ENCODE measurements at regions not wholly inside any gene's neighbourhood (a gene's known extent, or its start where the extent isn't known, plus 50 kb on each side); places are given as distances from the start of the nearest gene placed in this dataset.

DNA sequence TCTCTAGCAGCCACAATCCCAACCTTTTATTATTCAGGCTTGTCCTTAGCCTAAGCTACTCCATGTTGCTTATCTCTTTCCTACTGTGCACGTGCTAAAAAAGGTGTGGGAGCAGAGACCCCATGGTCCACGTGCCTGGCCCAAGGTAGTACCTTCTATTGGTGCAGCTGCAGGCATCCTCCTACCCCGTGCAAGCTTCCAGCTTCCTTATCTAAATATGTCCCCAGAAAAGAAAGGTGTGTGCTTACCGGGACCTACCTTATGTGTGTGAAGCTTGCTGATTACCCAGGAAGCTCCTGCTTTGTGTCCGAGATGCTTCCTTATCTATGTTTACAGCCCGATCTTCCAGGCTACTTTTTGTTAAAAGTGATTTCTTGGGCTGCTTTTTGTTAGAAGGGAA, 2382.4 kb downstream of the PCDH9 start:
- no peak for DNase-seq

DNA sequence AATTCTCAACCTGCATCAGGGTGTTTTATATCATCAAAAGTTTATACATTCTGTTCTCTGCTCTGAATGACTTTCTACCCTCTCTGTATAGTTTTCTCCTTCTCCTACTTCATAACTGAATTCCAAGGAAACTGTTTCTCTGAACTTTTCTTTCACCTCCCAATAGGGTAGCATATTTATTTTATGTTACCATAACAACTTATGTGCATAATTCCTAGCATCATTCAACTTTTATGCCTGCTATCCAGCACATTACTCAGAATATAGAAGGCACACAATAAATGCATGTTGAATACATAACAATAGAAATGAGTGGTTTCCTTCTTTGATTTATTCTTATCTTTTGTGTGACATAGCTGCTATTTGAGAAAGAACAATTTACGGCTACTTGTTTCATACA, 2385.0 kb downstream of the PCDH9 start:
- DNase-seq = no peak

DNA sequence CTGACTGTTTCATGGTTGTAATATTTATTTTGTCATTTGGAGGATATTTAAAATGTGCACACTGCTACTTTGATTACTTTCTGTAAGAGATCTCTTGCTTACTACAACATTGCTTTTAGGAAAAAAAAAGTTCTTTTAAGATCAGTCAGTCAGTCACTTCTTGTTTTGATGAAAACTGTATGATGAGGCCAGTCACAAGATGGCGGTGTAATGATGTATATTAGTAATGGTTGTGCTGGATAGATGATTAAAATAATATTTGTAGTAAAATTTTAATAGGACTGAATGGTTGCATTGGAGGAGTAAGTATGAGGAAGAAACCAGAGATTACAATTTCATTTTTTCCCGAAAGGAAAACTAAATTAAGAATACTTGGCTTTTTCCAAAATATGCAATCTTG, 2411.1 kb downstream of the PCDH9 start:
- DNase-seq = no peak

DNA sequence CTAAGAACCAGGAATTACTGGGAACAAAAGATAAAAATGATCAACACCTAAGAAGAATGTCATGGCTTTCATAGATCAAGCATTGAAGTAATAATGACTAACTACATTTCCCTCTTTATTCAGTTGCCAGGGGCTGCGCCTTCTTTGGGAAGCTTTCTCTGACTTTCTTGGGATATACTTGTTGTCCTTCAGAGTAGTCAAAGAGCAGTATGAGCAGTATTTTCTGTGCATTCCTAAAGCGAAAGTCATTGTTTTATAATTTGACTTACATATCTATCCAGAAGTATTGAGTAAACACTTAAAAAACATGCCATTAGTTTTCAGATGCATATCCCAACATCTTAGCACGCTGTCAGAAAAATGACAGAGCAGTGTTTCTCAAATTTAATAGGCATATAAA, 2412.4 kb downstream of the PCDH9 start:
- no peak for DNase-seq

DNA sequence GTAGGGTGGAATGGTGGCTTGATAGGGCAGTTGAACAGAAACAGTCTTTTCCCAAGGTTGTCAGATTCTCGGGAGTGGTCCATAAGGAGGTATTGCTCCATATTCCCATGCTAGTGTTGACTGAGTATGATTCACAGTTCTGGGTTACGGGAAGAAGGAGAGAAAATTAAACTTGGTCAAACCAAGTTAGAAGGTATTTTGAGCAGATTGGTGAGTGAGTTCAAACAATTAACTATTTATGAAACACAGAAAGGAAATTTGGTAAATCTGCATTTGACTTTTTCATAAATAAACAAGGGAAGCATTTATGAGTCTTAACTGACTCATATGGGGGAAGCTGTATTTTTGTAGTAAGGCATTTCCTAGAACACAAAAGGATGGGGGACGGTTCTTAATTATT, 2419.4 kb downstream of the PCDH9 start:
- DNase-seq = no peak

DNA sequence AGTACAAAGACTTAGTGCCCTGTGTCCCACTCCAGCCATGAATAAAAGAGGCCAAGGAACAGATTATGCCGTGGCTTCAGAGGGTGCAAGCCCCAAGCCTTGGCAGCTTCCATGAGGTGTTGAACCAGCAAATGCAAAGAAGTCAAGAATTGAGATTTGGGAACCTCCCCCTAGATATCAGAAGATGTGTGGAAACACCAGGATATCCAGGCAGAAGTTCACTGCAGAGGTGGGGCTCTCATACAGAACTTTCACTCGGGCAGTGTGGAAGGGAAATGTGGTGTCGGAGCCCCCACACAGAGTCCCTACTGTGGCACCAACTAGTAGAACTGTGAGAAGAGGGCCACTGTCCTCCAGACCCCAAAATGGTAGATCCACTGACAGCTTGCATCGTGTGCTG, 2421.4 kb downstream of the PCDH9 start:
- DNase-seq = no peak

DNA sequence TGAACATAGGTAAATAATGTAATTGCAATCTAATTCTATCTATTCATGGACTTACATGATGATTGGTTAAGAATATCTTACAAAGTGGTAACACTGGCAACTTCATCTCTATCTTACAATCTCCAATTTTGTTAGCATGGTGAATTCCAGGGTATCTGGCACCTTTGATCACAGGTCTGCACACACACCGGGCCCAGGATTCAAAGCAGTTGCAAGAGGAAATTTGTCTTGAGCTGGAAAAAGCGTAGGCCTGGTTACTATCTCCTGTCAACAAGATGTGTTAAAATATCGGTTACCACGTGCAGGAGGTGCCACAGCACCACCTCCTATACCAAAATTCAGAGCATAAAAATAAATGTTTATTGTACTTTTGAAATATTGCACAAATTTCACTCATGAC, 2428.4 kb downstream of the PCDH9 start:
- no peak for DNase-seq

DNA sequence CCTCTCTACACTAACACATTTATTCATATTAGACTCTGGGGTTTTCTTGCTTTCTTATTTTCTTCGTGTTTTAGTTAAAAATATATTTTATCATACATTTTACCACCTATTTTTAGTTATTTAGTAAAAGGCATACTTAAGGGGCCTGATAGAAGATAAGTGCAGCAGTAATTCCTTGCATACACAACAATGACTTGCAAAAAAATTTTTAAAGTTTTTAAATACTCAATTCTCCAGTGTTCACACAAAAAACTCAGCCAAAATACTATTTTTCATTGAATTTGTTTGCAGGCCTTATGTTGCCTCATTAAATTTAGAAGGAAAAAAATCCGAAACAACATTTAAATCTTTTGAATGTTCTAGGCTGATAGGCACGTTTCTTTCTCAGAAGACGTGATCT, 2431.7 kb downstream of the PCDH9 start:
- no peak for DNase-seq

DNA sequence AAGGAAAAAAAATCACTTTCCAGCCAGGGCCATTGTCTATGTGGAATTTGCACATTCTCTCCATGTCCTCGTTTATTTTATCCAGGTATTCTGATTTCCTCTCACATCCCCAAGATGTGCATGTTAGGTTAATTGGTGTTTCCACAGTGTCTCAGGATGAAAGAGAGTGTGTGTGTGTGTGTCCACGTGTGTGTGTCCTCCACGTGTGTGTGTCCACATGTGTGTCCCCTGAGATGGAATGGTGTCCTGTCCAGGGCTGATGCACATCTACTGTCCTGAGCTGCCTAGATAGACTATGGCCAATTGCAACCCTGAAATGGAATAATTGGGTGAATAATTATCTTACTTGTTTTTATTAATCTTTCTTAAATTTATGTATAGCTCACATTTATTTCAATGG, 2436.5 kb downstream of the PCDH9 start:
- no peak for DNase-seq

DNA sequence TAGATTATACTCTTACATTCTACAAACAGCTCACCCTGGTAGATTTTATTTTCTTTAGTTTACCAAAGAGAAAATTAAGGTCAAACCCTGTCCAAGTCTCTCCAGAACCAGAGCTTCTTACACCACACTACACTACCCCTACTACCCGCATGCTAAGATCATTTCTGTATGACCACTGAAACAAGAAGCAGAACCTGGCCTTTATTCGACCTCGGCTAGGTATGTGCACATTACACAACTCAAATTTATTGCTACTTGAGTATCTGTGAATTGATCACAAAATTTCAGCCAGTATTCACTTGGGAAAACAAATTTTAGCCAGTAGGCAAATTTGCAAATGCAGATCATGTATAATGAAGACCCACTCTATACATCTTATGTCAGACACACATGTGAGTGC, 2437.0 kb downstream of the PCDH9 start:
- DNase-seq = no peak

DNA sequence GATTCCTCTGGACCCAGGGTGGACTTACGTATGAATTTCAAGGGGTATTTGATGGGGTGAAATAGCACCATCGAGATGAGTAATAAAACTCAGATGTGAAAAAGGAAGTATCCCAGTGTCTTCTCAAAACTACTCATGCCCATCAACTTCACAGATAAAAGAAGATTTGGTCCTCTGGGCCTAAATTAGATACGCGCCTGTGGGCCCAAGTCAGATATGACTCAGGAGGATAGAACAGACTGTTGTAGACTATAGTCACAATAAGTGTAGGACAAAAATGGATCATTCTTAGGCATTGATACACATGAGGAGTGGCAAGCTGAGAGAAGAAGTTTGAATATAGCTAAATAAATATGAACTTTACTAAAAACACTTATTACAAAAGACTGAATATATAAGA, 2438.8 kb downstream of the PCDH9 start:
- no peak for DNase-seq

DNA sequence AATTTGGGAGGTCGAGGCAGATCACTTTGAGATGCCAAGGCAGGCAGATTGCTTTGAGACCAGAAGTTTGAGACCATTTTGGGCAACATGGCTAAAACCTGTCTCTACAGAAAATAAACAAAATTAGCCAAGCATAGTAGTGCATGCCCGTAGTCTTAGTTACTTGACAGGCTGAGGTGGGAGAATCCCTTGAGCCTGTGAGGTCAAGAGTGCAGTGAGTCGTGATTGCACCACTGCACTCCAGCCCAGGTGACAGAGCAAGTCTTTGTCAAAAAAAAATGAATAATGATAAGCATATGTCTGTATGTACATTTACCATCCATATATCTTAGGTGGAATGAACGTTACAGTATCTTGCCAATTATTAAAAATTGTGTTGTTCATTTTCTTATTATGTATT, 2447.7 kb downstream of the PCDH9 start:
- DNase-seq = no peak

DNA sequence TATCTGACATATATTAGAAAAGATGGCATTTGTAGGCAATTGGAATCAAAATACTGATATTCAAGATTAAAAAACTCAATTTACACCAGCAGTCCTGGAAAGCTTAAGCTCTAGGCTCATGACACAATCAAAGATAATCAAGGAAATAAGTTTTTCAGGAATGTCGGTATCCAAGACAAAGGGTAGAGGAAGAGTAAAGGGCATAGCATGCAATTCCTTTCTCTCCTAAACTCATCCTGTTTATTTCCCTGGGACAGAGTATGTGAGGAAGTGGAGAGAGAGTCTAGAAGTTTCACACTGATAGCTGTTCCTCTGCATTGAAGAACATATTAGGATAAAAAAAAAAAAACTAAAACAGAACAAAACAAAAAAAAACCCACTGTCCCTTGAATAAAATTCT, 2452.1 kb downstream of the PCDH9 start:
- no peak for DNase-seq

DNA sequence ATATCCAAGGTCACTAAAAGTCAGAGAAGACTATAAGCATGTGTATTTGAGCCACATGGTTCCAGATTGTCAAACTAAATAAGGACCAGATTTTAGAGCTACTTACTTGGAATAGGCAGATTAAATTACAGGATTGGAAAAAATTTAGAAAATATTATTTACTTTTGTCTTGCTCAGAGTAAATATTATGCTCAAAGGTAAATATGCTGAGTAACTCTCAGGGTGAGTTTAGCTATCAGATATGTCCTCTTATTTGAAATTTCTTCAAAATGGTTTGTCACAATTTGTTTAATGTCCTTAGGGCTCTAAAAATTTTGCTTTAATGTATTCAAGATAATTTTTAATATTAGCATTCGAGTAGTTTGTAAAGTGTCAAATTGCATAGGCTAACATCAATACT, 2455.2 kb downstream of the PCDH9 start:
- no peak for DNase-seq

DNA sequence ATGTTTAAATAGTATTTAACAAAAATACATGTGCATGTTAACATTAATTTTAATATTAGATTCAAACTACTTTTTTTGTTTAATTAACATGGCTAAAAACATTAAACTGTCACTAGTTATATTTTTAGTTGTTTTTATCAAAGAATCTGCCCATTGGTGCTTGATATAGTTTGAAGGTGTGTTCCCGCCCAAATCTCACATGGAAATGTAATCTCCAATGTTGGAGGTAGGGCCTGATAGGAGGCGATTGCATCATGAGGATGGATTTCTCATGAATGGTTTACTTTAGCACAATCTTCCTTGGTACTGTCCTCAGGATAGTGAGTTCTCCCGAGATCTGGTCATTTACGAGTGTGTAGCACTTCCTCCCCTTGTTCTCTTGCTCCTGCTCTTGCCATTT, 2459.4 kb downstream of the PCDH9 start:
- no peak for DNase-seq

DNA sequence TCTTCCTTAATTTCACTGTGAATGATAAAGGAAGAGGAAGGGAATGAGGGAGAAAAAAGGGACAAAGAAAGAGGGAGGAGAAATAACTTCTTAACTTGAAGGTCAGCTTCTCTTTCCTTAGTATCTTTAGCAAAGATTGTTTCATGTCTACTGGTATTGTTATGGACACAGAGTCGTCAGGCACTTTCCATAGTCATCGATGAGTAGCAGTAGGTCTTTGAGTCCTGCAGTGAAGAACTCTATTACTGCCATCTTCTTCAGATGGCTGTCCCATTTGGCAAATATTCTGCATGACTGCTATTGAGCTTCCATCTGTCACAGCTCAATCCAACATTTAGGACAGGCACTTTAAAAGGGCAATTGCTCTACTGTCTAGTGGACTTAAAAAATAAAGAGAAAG, 2463.1 kb downstream of the PCDH9 start:
- no peak for DNase-seq

DNA sequence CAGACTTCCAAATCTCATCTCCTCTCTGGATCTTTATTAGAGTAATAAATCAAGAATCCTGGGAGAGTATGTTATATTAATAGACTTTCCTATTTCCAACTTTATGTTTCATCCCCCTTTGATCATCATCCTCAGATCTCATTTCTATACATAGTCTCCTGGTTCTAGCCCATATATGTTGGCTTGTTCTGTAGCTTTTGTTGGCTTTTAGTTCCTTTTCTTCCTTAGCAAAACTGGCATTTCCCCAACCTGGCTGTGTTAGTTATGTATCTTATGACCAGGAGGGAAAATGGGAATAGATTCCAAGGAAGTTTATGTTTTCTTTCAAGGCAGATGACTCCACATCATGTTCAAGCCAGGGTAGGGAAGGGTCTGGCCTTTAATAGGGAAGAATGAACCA, 2464.5 kb downstream of the PCDH9 start:
- DNase-seq = no peak

DNA sequence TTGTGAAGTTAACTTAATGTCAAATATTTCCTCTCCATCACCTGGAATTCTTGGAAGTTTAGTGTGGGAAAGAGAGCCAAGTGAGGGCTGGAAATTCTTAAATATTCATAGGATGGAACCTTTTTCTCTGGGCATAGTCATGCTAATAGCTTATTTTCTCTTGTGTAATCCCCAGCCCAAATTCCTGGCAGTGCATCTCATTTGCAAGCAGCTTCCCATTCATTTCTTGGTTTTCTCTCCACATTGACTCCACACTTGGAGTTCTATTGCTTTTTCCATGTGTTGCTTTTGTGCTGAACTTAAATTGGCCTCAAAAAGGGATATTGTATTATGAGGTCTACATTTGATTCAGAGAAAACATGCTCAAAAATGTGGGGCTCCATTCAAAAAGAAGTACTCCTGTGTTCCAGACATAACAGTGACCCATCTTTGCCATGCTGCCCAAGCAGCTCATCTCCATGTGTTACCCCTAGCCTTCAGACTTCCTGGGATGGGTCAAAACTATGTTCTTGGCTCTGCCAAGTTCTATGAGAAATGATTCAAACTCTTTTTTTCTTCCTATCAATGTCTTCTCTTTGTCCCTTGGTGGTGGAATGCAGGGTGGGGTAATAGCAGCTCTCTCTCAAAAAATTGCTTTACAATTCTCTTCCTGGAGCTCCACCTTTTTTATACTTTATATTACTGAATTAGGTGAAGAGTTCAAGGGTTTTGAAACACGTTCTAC, 2471.5 kb downstream of the PCDH9 start:
- no peak for DNase-seq

DNA sequence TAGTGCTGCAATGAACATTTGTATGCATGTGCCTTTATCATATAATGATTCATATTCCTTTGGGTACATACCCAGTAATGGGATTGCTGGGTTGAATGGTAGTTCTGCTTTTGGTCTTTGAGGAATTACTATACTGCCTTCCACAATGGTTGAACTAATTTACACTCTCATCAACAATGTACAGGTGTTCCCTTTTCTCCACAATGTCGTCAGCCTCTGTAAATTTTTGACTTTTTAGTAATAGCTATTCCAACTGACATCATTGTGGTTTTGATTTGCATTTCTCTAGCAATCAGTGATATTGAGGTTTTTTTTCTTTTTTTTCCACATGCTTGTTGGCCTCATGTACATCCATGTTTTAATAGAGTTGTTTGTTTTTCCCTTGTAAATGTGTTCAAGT, 2473.5 kb downstream of the PCDH9 start:
- DNase-seq = no peak

DNA sequence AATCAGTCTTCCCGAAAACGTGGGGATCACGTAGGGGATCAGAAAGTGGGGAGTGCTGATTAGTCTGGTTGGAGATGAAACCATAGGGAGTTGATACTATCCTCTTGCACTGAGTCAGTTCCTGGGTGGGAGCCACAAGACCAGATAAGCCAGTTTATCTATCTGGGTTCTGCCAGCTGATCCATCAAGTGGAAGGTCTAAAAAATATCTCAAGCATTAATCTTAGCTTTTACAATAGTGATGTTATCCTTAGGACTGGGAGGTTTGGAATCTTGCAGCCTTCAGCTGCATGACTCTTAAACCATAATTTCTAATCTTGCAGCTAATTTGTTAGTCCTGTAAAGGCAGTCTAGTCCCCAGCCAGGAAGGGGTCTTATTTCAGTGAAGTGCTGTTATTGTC, 2474.2 kb downstream of the PCDH9 start:
- no peak for DNase-seq

DNA sequence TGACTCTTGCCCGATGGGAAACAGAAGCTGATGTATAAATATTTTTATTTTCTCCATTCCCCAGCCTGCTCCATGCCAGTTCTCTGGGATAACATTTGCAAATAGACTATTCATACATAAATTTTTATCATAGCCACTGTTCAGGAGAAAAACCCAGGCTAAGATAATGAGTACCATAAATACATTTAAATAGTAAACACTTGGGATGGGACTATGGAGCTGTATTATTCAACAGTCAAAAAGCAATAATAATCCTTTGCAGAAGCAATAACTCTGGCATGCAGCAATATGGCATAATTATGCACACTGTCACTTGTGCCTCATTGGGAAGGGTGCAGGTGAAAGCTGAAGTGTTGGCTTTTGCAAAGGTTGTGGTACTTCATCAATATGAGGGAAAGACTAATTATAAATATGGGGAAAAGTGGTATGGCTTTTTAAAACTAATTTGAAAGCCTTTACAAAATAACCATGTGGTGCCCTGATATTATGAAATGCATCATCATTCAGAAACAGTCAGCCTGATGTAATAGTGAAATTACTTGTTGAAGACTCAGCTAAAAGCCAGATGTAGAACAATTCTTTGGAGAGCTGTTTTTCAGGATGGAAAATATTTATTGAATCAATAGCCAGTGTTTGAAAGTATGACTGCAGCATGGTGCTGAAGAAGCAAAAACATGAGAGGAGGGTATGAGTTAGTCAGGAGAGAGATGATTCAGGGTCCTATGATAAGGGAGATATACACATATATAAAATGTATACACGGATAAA, 2476.7 kb downstream of the PCDH9 start:
- DNase-seq = no peak

DNA sequence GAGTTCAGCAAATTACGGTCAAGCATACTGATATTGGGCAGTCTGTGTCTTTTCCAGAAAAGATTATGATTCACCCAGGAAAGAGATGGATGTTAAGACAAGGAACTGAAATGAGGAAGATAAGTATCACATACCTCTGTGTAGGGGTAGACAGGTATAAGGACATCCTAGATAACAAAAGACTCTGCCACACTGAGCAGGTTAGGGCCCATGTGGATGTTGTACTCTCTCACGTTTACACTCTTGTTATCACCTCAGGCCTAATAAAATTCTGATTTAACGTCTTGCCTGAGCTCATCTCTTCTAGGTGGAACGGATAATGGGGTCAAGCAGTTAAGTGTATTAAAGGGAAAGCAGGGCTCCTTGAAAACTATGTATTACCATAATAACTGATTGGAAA, 2480.8 kb downstream of the PCDH9 start:
- DNase-seq = no peak

DNA sequence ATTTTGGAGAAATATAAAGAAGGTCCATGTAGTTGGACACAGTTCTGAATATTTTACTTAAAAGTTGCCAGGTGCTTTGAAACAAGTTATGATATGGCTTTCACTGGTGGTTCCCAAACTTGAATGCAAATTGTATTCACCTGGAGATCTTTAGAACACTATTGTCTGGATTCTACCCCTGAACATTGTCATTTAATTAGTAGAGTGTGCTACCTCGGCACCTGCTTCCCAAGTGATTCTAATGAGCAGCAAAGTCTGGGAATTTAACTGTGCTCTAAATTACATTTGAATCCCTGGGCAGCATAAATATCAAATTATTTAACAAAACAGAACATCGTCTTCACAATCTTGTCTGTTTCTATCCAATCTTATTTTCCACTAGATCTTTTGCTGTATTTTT, 2483.3 kb downstream of the PCDH9 start:
- DNase-seq = no peak

DNA sequence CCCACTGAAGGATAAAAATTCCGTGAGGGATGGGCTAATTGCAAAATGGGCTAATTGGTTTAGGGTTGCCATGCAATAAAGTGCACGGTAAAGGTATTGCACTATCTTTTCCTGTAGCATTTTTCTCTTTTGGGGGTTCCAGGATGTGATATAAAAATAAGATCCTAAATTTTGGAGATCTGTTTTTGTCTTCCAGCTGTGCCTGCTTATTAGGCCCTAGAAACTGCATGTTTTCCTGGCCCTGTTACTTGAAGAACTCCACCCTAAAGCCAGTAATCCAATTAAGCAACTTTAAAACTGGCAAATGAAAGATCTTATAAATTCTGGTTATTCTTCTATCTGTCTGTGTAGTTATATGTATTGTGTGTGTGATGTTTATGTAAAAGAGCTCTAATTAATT, 2489.6 kb downstream of the PCDH9 start:
- DNase-seq = no peak

DNA sequence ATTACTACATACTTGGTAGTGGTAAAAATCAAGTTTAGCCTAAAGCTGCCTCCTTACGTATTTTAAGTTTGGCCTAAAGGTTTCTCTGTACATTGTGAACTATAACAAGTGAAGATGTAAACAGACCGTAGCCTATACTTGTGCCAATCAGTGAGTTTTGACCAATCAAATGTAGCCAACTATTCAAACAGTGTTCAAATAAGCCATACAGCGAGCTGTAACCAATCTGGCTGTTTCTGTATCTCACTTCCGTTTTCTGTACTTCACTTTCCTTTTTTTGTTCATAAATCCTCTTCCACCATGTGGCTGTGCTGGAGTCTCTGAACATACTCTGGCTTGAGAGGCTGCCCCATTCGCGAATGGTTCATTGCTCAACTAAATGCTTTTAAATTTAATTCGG, 2504.6 kb downstream of the PCDH9 start:
- no peak for DNase-seq

All from NCI-H2081 (cell line).